GM12875 (cell line): ENCODE measurements at regions not wholly inside any gene's neighbourhood (a gene's known extent, or its start where the extent isn't known, plus 50 kb on each side); places are given as distances from the start of the nearest gene placed in this dataset.

Experiments
- H3K4me3 ChIP-seq: one replicate; pipeline ENCODE4 v1.5.1; 2011; ENCODE audit warnings: low read depth, low read length, control low read depth
- TF ChIP-seq, protein P1 (sequence below): IDR thresholded peaks from 2 replicates; pipeline ENCODE4 v1.5.1; 2011; ENCODE audit warnings: low read depth, mild to moderate bottlenecking, control low read depth, inconsistent platforms, low read length, moderate library complexity, borderline replicate concordance; ENCODE audit not compliant: insufficient read depth

DNA sequence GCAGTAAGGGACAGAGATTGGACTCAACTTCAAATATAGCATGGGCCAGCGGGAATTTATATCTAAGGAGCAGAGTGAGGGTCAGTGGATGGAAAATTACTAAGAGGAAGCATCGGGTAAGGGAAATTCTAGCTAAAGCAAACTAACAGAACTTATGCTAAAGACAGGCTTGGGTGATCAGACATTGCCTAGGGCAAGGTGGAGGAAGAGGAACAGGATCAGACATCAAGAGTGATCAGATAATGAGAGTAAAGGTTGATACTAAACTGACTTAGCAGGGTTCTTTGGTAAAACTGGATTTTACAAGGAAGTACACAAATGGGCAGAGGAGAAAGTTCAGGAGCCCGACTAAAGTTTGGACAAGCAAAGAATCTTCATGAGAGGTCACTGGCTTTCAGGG, 86.3 kb upstream of the TOM1L1 start:
- TF ChIP-seq, protein P1, sequence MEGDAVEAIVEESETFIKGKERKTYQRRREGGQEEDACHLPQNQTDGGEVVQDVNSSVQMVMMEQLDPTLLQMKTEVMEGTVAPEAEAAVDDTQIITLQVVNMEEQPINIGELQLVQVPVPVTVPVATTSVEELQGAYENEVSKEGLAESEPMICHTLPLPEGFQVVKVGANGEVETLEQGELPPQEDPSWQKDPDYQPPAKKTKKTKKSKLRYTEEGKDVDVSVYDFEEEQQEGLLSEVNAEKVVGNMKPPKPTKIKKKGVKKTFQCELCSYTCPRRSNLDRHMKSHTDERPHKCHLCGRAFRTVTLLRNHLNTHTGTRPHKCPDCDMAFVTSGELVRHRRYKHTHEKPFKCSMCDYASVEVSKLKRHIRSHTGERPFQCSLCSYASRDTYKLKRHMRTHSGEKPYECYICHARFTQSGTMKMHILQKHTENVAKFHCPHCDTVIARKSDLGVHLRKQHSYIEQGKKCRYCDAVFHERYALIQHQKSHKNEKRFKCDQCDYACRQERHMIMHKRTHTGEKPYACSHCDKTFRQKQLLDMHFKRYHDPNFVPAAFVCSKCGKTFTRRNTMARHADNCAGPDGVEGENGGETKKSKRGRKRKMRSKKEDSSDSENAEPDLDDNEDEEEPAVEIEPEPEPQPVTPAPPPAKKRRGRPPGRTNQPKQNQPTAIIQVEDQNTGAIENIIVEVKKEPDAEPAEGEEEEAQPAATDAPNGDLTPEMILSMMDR = no peak

DNA sequence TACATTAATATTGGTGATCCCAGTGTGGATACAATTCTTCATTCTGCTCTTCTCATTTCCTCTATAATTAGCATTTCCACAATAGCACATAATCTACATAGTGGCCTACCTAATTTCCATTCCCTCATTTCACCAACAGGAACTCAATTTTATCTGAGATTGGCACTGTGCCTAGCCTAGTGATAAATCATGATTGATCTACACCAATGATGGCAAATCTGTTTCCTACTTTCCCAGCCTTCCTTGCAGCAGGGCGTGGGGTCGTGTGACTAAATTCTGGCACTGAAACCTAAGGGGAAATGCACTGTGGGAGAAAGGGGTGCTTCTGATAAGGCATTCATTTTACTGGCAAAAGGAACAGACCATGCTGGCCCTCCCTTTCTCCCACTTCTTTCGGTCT, 66.6 kb upstream of the TOM1L1 start:
- H3K4me3 ChIP-seq = no peak overlapping the region
- TF ChIP-seq, protein P1 = no peak

More for the DNA sequence above, 86.3 kb upstream of the TOM1L1 start:
- H3K4me3 ChIP-seq = no peak overlapping the region

DNA sequence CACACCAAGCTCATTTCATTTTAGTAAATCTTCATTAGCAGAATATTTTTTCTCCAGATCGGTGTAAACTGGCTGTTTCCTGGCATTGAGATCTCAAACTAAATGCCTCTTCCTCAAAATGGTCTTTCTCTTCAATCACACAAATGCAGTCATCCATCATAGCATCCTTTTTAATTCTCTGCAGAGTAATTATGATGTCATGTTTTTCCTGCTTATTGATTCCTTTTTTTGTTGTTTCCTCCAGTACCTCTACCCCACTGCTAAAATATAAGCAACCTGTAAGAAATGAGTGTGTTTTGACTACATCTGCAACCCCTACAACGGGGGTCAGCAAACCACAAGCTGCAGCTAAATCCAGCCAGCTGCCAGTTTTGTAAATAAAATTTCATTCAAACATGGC, 65.6 kb upstream of the TOM1L1 start:
- H3K4me3 ChIP-seq = no peak overlapping the region
- TF ChIP-seq, protein P1 = no peak

DNA sequence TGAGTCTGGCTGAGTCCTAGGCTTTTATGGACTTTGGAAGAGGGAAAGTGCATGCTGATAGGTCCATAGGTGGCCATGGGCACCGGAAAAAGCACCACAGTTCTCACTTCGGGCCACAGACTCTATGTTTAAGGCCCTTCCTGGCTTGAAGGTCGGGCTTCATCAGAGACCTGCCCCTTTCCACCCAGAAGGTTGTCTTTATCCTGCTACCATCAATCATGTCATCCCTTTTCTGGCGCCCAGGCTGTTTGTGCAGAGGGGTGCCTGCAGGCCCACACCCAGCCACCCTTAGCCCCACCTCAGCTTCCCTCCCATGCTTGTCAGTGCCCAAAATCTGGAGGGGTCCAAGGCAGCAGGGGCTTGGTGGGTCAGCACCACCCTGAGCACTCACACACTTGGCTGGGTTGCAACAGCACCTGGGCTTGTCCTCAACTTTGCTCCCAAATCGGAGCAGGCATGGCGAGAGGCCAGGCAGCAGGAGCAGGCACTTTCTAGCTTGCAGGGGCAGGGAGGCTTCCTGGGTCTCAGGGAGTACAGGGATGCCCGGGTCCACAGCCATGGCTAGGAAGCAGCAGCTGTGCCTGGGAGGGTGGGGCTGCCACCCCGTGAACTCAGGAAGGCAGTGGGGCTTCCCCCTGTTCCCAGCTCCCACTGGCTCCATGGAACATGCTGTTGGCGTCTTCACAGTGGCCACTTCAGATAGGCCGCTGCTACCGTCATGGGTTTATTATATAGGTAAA, 63.8 kb upstream of the TOM1L1 start:
- H3K4me3 ChIP-seq = no peak overlapping the region
- TF ChIP-seq, protein P1 = no peak

DNA sequence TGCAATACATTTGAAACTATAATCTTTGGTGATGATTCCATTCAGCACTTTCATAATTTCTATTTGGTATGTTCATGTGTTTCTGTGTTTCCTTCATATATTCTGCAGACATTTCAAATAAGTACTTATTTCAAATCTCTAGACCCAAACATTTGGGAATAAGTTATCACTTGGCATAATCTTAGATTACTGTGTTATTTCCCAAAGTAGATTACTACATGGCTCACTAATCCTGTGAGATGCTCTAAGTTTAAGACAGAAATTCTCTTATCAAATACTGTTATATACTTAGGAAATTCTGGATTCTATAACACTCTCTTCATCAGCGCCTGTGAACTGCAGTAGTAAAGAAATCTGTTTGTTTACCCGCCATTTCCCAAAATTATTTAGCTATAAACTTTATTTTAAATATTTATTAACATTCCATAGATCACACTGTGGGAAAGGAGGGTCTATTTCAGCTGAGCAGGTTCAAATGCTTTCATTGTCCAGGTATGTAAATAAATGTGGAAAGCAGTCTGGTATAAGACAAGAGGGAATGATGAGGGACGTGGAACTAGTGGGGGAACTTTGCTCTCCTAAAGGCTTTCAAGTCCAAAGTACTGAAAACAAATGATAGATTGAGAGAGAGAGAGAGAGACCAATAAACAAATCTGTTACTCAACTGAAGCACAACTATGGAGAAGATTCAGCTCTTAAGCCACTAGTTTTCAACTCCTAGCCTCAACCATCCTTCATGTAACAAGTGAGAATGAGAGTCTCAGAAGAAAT, 61.8 kb upstream of the TOM1L1 start:
- H3K4me3 ChIP-seq = no peak overlapping the region
- TF ChIP-seq, protein P1 = no peak

DNA sequence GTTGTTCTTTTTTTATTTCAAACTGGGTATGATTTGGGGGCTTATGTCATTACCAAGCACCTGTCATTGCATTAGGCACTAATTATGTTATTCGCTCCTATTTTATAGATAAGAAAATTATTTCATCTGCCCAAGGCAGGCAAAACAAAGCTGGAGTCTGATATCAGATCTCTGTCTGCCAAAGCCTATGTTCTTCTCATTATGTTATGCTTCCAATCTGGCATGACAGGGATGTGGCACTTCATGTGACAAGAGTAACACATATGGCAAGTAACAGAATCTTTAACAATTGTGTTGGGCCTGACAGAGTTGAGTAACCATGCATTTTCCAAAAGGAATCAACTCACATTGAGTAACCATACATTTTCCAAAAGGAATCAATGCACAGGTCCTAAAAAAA, 61.2 kb upstream of the TOM1L1 start:
- TF ChIP-seq, protein P1 = no peak
- H3K4me3 ChIP-seq = no peak overlapping the region

DNA sequence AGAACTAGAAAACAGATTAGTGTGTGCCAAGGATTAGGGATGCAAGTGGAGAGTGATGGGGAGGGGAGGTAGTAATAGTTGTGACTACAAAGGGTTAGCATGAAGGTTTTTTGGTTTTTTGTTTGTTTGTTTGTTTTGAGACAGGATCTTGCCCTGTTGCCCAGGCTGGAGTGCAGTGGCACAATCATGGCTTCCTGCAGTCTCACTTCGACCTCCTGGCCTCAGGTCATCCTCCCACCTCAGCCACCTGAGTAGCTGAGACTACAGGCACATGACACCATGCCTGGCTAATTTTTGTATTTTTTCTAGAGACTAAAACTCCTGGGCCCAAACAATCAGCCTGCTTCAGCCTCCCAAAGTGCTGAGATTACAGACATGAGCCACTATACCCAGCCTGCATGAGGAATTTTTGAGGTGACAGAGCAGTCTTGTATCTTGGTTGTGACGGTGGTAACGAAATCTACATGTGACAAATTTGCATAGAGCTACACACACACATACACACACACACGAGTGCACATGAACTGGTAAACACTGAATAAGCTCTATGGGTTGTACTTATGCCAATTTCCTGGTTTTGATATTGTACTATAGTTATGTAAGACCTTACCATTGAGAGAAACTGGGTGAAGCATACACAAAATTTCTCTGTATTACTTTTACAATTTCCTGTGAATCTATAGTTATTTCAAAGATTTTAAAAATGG, 59.6 kb upstream of the TOM1L1 start:
- TF ChIP-seq, protein P1 = no peak

More for the DNA sequence above, 59.6 kb upstream of the TOM1L1 start:
- no peak overlapping the region for H3K4me3 ChIP-seq
